ENCODE measurements at regions not wholly inside any gene's neighbourhood (a gene's known extent, or its start where the extent isn't known, plus 50 kb on each side); places are given as distances from the start of the nearest gene placed in this dataset.

- TF ChIP-seq CTCF (IDR thresholded peaks at IDR 0.05) (no peak), POLR2AphosphoS5 (IDR thresholded peaks at IDR 0.05) (no peak), EP300 (IDR thresholded peaks at IDR 0.05) (no peak), POLR2A (IDR thresholded peaks at IDR 0.05; ENCODE audit: low read depth) (no peak)
These were observed 543.2 kb upstream of the B3GAT1 start for GRCh38 chr11:134955281-134955680.

Measured in esophagus muscularis mucosa (tissue), 4 donors.